HG03575 (cell line): ENCODE measurements at regions not wholly inside any gene's neighbourhood (a gene's known extent, or its start where the extent isn't known, plus 50 kb on each side); places are given as distances from the start of the nearest gene placed in this dataset.

Source experiments
- ATAC-seq: cut with Tn5 transposase; IDR thresholded peaks from one replicate; pipeline ENCODE4 v1.9.1; 2021; ENCODE audit not compliant: unreplicated experiment, insufficient number of reproducible peaks, low FRiP score; ENCODE audit errors: extremely low read depth

DNA sequence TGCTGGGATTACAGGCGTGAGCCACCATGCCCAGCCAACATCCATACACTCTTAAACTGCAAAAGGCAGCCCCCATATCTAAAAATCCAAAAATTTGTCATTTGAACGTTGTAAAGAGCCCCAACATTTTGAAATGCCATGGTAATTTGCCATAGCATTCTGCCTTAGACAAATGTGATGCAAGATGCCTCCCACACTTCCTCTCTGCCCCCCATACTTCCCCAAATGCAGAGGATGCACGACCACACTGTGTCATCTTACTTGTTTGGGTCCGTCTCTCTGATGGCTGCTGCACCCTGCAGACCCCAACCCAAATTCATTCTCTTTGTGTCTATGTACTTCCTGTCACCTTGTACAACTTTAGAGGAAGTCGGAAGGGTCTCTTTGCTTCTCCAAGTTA is 1125.6 kb upstream of the AUTS2 start:
- ATAC-seq: no peak

GRCh38 chr7:68474661-68475216 is 1123.5 kb upstream of the AUTS2 start:
- ATAC-seq: no peak

- no peak for ATAC-seq
Observed at GRCh38 chr7:68476966-68477365, 1121.3 kb upstream of the AUTS2 start.

GRCh38 chr7:68478326-68478725 is 1119.9 kb upstream of the AUTS2 start:
- ATAC-seq: no peak

- no peak for ATAC-seq
Observed at GRCh38 chr7:68482800-68483199, 1115.5 kb upstream of the AUTS2 start.

- ATAC-seq: no peak
Observed at GRCh38 chr7:68484731-68485130, 1113.5 kb upstream of the AUTS2 start.

- no peak for ATAC-seq
Observed at GRCh38 chr7:68485253-68485917, 1112.9 kb upstream of the AUTS2 start.

DNA sequence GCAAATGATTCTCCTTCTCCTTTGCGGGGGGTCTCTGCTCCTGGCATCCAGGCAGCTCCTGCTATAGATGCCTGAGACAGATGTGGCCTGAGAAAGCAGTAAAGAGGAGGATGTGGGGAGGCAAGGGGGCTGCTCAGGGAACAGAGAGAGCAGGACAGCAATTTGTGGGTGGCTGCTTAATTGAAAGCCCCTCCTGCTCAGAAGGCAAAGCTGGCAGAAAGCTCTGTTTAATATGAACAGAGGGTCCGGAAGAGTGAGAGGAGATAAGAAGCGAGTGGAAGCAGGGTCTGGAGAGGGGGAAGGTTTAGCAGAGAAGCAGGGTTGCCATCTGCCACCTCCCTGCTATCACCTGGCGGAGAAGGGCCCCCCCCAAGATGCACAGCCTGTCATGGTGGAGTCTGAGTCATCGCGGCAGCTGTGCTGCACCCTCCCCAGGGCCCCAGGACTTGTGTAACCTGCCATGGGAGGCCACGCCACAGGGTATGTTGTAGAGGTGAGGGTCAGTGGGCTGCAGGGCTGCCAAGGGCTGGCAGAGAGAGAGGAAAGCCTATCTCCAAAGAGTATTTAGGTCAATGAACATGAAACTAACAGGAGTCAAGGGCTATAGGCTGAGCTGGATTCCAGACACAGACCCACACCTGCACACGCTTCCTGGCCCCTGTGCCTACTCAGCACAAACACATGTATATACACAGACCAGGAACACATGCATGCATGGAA is 1109.8 kb upstream of the AUTS2 start:
- ATAC-seq: no peak

- ATAC-seq: no peak
Observed at GRCh38 chr7:68491523-68492358, 1106.5 kb upstream of the AUTS2 start.

- no peak for ATAC-seq
Observed at GRCh38 chr7:68492359-68492690, 1106.0 kb upstream of the AUTS2 start.

DNA sequence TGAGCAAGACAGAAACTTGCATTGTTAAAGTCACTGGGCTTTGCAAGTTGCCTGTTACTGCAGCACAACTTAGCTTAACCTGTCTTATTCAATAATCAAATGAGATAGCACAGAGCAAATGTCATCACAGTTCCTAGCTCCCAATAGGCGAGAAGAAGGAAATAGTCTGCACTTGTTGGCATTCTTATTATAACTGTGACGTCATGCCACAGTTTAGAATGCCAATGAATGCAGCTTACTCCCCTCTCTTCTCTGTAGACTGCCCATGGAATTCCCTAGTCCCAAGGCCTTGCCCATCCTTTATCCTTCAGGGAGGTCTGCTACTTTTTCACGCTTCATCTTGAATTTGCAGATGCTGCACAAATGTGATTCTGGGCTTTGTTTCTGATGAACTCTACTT is 1094.9 kb upstream of the AUTS2 start:
- no peak for ATAC-seq

- no peak for ATAC-seq
Observed at GRCh38 chr7:68504716-68505115, 1093.6 kb upstream of the AUTS2 start.

DNA sequence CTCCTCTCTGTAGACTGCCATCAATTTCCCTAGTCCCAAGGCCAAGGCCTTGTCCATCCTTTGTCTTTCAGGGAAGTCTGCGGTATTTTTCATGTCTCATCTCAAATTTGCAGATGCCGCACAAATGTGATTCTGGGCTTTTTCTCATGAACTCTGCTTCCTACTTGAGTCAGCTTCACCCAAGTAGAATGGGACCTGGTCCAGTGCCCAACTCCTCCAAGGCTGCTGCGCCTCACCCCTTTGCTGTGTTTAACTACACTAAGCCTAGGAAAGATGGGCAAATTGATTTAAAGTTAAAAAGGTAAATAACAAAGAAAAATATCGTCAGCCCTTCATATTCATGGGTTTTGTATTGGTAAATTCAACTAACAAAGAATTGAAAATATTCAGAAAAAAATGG is 1092.6 kb upstream of the AUTS2 start:
- no peak for ATAC-seq

- ATAC-seq: no peak
Observed at GRCh38 chr7:68507668-68508067, 1090.6 kb upstream of the AUTS2 start.

GRCh38 chr7:68509054-68509453 is 1089.2 kb upstream of the AUTS2 start:
- no peak for ATAC-seq

GRCh38 chr7:68509603-68510002 is 1088.7 kb upstream of the AUTS2 start:
- no peak for ATAC-seq

- no peak for ATAC-seq
Observed at GRCh38 chr7:68511281-68511680, 1087.0 kb upstream of the AUTS2 start.

- no peak for ATAC-seq
Observed at GRCh38 chr7:68512466-68512865, 1085.8 kb upstream of the AUTS2 start.

- ATAC-seq: no peak
Observed at GRCh38 chr7:68518060-68518459, 1080.2 kb upstream of the AUTS2 start.

DNA sequence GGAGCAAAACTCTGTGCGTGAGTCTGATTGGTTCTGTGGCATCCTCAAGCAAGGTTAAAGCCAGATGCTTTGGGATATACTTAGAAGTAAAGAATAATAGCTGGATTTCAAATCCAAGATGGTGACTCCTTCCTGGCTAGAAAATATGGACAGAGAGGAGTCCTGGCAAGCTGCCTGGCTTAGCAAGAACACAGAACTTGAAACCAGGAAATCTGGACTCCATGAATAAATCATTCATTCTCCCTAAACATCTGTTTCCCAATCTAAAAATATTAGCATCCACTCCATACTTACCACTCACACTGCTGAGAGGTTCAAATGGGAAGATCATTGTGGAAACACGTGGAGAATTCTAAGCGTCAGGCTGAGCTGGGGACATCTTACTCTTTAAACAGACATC is 1074.1 kb upstream of the AUTS2 start:
- no peak for ATAC-seq
